Peyer's patch (tissue), 4 donors: ENCODE measurements at regions not wholly inside any gene's neighbourhood (a gene's known extent, or its start where the extent isn't known, plus 50 kb on each side); places are given as distances from the start of the nearest gene placed in this dataset.

ENCODE experiments used
- POLR2A ChIP-seq, 2 donors: fragments of 450-650 bp; IDR thresholded peaks; one replicate each; pipeline ENCODE4 v1.5.1; 2017; ENCODE audit warnings: antibody characterized with exemption in 2 of 2, mild to moderate bottlenecking in 2 of 2, moderate library complexity in 2 of 2
- TF ChIP-seq, protein P1 (sequence below), 6 experiments: fragments of 450-650 bp in 4 of 6; fragments of 200-600 bp in 2 of 6; sonication (generic) in 1 of 6; IDR thresholded peaks; one replicate each; pipeline ENCODE4 v1.5.1; 2017 to 2019; ENCODE audit warnings: antibody characterized with exemption in 6 of 6, mild to moderate bottlenecking in 3 of 6, moderate library complexity in 1 of 6

DNA sequence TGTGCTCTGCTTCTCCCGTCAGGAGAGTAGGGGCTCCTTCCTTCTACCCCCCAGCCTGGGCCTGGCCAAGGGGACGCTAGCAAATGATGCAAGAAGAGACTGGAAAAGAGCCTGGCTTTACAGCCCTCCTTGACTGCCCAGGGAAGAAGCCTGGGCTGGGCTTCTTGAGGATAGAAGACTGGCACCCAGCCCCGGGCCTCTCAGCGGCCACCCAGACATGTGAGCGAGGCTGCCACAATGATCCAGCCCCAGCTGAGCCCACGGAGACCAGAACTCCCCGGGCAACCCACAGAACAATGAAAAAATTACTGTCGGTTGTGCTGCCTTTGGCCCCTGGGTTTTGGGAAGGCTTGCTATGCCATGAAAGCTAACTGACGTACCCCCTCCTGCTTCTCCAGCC lies 100.6 kb upstream of the PRR20G start:
- no peak for TF ChIP-seq POLR2A (IDR thresholded peaks at IDR 0.05)
- TF ChIP-seq, protein P1, sequence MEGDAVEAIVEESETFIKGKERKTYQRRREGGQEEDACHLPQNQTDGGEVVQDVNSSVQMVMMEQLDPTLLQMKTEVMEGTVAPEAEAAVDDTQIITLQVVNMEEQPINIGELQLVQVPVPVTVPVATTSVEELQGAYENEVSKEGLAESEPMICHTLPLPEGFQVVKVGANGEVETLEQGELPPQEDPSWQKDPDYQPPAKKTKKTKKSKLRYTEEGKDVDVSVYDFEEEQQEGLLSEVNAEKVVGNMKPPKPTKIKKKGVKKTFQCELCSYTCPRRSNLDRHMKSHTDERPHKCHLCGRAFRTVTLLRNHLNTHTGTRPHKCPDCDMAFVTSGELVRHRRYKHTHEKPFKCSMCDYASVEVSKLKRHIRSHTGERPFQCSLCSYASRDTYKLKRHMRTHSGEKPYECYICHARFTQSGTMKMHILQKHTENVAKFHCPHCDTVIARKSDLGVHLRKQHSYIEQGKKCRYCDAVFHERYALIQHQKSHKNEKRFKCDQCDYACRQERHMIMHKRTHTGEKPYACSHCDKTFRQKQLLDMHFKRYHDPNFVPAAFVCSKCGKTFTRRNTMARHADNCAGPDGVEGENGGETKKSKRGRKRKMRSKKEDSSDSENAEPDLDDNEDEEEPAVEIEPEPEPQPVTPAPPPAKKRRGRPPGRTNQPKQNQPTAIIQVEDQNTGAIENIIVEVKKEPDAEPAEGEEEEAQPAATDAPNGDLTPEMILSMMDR (IDR thresholded peaks at IDR 0.05): no peak
